ENCODE measurements at regions not wholly inside any gene's neighbourhood (a gene's known extent, or its start where the extent isn't known, plus 50 kb on each side); places are given as distances from the start of the nearest gene placed in this dataset.

DNA sequence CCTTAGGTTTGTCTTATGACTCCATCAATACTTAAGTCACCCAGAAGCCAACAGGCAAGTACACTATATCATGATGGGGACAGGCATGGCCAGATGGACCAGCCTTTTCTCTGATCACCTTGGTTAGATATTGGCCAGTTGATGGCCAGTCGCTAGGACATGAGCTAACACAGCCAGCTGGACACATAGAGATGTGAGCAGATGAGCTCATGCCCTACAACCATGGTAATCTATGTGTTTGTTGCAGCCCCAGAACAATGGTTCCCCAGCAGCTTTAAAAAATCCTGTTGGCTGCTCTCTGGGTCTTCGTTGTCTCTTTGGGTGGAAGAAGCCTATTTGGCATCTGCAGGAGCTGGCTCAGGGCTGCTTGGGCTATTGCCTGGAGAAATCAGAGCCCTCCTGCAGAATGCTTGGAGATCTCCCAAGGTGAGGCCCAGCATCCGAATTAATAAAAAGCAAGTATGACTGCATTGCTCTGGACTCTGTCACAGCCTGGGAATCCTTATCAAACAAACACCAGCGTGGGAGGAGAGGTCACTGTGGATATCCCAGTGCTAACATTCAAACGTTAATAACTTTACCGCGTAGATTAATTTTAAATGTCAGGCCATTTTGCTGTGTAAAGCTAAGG is 62.3 kb upstream of the KLHL29 start (continued):
- TF ChIP-seq, protein P1, sequence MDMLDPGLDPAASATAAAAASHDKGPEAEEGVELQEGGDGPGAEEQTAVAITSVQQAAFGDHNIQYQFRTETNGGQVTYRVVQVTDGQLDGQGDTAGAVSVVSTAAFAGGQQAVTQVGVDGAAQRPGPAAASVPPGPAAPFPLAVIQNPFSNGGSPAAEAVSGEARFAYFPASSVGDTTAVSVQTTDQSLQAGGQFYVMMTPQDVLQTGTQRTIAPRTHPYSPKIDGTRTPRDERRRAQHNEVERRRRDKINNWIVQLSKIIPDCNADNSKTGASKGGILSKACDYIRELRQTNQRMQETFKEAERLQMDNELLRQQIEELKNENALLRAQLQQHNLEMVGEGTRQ (IDR thresholded peaks at IDR 0.05; ENCODE audit: low read depth, low read length), result no peak
- TF ChIP-seq, protein P1 (CRISPR knock-in tag; IDR thresholded peaks at IDR 0.05; ENCODE audit: borderline replicate concordance), result no peak
- TF ChIP-seq MLLT10 (CRISPR knock-in tag; IDR thresholded peaks at IDR 0.05), result no peak
- no peak for TF ChIP-seq NCOA1 (CRISPR knock-in tag; IDR thresholded peaks at IDR 0.05)
- TF ChIP-seq RBM22 (optimal IDR thresholded peaks at IDR 0.05; ENCODE audit: low read length), result no peak
- TF ChIP-seq, protein P2, sequence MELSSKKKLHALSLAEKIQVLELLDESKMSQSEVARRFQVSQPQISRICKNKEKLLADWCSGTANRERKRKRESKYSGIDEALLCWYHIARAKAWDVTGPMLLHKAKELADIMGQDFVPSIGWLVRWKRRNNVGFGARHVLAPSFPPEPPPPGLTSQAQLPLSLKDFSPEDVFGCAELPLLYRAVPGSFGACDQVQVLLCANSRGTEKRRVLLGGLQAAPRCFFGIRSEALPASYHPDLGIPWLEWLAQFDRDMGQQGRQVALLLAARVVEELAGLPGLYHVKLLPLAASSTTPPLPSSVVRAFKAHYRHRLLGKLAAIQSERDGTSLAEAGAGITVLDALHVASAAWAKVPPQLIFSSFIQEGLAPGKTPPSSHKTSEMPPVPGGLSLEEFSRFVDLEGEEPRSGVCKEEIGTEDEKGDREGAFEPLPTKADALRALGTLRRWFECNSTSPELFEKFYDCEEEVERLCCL (CRISPR knock-in tag; IDR thresholded peaks at IDR 0.05; ENCODE audit: borderline replicate concordance), result no peak

DNA sequence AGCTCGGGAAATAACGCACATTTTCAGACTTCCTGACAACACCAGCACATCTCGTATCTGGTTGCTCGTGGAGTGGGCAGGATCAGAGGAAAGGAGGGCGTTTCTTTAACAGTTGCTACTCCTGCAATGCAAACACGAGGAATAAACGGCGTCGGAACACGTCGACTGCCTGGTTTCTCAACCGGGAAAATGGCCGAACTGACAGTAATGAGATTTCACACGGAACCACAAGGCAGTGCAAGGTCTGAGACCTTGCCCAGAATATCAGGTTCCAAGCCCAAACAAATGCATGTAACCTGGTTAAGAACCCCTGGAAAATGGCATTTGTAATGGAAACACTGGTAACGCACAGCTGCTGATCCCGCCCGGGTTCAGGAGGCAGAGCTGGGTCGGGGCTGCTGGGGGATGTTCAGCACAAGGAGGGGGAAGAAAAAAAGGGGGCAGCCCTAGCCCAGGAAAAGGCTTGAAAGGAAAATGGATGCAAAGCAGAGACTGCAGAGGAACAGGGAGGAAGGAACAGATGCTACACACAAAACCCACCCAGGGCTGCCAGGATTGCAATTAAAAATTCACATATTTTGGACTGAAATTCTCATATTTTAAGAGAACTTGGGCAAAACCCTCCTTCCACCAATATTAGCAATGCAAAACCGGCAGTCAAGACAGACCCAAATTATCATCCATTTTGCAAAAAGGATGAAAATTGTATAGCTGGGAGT is 61.6 kb upstream of the KLHL29 start:
- intact Hi-C loops (cut with micrococcal nuclease; ENCODE audit: unreplicated experiment) (no loop called here), in situ Hi-C loops (cut with HindIII; ENCODE audit: extremely low pct_ligation_motif_present, low pct_unique_long_range_greater_than_20kb) (no loop called here)
- Histone ChIP-seq H3K36me3 (replicated peaks in 1 of 2; ENCODE audit: control insufficient read depth in 1 of 2, insufficient read depth in 2 of 2, low read length in 2 of 2) (no peaks in the 10 kb centered on the region), H3K4me3 (replicated peaks in 1 of 3; ENCODE audit: insufficient read depth in 1 of 3, low read depth in 2 of 3, low read length in 3 of 3) (no peak overlapping the region), H3K9ac (ENCODE audit: insufficient read depth, low read depth, low read length) (no peak overlapping the region), H3K9me3 (ENCODE audit: low read length) (no peaks in the 10 kb centered on the region), H3K27me3 (ENCODE audit: control insufficient read depth in 1 of 2, insufficient read depth in 2 of 2, low read length in 2 of 2) (peaks cover 0 to 15% of the 10 kb centered on the region in 2 experiments; a peak in 2 of 5 replicates), H3K27ac (ENCODE audit: extremely low read length, insufficient read depth, low read length) (no peak overlapping the region), H3K79me2 (ENCODE audit: insufficient read depth, low read length) (no peaks in the 10 kb centered on the region), H4K20me1 (ENCODE audit: insufficient read depth, low read length) (no peaks in the 10 kb centered on the region), H3K4me2 (ENCODE audit: low read depth, low read length) (no peak overlapping the region), H2AFZ (ENCODE audit: low read length) (no peak overlapping the region), H3K4me1 (ENCODE audit: insufficient read depth, low read length) (no peaks in the 10 kb centered on the region)
- TF ChIP-seq, protein P3, sequence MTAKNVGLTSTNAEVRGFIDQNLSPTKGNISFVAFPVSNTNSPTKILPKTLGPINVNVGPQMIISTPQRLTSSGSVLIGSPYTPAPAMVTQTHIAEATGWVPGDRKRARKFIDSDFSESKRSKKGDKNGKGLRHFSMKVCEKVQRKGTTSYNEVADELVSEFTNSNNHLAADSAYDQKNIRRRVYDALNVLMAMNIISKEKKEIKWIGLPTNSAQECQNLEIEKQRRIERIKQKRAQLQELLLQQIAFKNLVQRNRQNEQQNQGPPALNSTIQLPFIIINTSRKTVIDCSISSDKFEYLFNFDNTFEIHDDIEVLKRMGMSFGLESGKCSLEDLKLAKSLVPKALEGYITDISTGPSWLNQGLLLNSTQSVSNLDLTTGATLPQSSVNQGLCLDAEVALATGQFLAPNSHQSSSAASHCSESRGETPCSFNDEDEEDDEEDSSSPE (CRISPR knock-in tag; IDR thresholded peaks at IDR 0.05), result no peak
- TF ChIP-seq ZNF24 (IDR thresholded peaks at IDR 0.05), result no peak
- TF ChIP-seq ZFP36L2 (CRISPR knock-in tag; IDR thresholded peaks at IDR 0.05), result no peak
- no peak for TF ChIP-seq ZNF781 (CRISPR knock-in tag; IDR thresholded peaks at IDR 0.05; ENCODE audit: borderline replicate concordance, not compliant biosample characterization)
- no peak for TF ChIP-seq HHEX (CRISPR knock-in tag; IDR thresholded peaks at IDR 0.05)
- TF ChIP-seq FLYWCH1 (CRISPR knock-in tag; IDR thresholded peaks at IDR 0.05), result no peak
- TF ChIP-seq NFYB (CRISPR knock-in tag; IDR thresholded peaks at IDR 0.05), result no peak
- TF ChIP-seq ZNF841 (CRISPR knock-in tag; IDR thresholded peaks at IDR 0.05; ENCODE audit: borderline replicate concordance), result no peak
- TF ChIP-seq AGO2 (optimal IDR thresholded peaks at IDR 0.05; ENCODE audit: low read depth, low read length), result no peak
- TF ChIP-seq ZNF782 (CRISPR knock-in tag; IDR thresholded peaks at IDR 0.05; ENCODE audit: borderline replicate concordance), result no peak
- TF ChIP-seq ZNF557 (CRISPR knock-in tag; IDR thresholded peaks at IDR 0.05), result no peak
- no peak for TF ChIP-seq BCL6 (CRISPR knock-in tag; IDR thresholded peaks at IDR 0.05)
- TF ChIP-seq HDAC1 (CRISPR knock-in tag; IDR thresholded peaks at IDR 0.05), result no peak
- POLR2A ChIA-PET, result no interaction called here
- no TSS peak for BruUV-seq (replicated peaks)
- 19% methylated on average over 19 of the region's 19 CpGs for WGBS (ENCODE audit: low lambda C conversion rate)
- FAIRE-seq, result no peak
- ATAC-seq, result no peak
- CTCF ChIA-PET (ENCODE audit: low intra/inter-chr PET ratio, low total read pairs), result no interaction called here
- DNase-seq (ENCODE audit: low spot score), result no peak

All from HepG2 (cell line).